ENCODE measurements at regions not wholly inside any gene's neighbourhood (a gene's known extent, or its start where the extent isn't known, plus 50 kb on each side); places are given as distances from the start of the nearest gene placed in this dataset.
"Not testable (repeated sequence)": the region's sequence is repeated elsewhere in the genome, so short reads cannot be mapped to it uniquely, and the experiment has no call there.

DNA sequence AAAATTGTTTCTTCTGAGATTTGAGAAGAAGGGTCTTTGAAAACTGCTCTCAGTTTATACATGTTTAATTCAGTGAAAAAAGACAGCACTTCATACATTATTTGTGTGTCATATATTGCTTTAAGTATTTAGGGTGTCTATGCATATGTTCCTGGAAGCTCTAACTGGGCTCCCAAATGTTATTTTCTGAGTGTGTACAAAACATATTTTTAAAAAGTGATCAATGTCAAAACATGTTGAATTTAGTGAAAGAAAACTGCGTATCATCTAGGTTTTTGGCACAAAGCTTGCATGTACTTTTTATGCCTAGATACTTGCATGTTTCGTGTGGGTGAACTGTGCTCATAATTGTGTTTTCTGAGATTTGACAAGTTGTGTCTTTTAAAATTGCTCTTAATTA, 81.6 kb downstream of the ASCL4 start:
- Mint-ChIP-seq H3K27ac (no peak overlapping the region), H3K36me3 (ENCODE audit: insufficient read depth in 2 of 2) (no peaks in the 10 kb centered on the region), H3K9me3 (no peaks in the 10 kb centered on the region), H3K27me3 (ENCODE audit: low read depth) (peaks cover 74% of the 10 kb centered on the region), H3K4me3 (no peak overlapping the region), H3K4me1 (ENCODE audit: low read depth) (no peaks in the 10 kb centered on the region)
- no peak for DNase-seq
- ATAC-seq (replicated peaks in 1 of 2) = no peak

DNA sequence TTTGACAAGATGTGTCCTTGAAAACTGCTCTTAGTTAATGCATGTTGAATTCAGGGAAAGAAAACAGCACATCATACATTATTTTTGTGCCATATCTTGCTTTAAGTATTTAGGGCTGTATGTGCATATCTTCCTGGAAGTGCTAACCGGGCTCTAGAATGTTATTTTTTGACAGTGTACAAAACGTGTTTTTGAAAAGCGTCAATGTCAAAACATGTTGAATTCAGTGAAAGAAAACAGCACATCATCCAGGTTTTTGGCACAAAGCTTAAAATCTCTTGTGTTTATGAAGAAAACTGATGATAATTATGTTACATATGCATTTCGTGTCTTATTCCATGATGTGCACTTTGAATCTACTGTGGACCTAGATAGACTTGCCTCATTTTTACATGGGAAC, 82.7 kb downstream of the ASCL4 start:
- H3K36me3 Mint-ChIP-seq (ENCODE audit: insufficient read depth in 2 of 2) = no peaks in the 10 kb centered on the region
- no peak for DNase-seq
- H3K9me3 Mint-ChIP-seq = no peaks in the 10 kb centered on the region
- no peak overlapping the region for H3K4me3 Mint-ChIP-seq
- H3K27me3 Mint-ChIP-seq (ENCODE audit: low read depth) = peaks cover 85% of the 10 kb centered on the region
- no peak overlapping the region for H3K27ac Mint-ChIP-seq
- no peaks in the 10 kb centered on the region for H3K4me1 Mint-ChIP-seq (ENCODE audit: low read depth)
- no peak for ATAC-seq (replicated peaks in 1 of 2)

DNA sequence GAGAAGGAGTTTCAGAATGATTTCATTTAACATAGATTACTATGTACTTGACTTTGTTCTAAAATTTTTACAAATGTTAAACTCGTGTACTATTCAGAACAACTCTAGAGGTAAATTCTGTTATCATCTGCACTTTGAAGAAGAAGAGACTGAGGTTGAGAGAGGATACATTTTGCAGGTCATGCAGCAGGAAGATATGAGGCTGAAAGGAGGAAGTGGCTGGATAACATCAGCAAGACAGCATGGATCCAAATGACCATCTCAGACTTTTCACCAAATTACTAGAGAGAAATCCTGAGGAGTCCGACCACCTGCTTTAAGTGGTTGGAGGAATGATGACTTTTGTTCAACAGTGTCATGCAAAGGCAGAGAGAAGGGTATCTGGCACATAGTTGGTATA, 84.9 kb downstream of the ASCL4 start:
- no peak overlapping the region for H3K4me3 Mint-ChIP-seq
- H3K27me3 Mint-ChIP-seq (ENCODE audit: low read depth) = peaks cover 90% of the 10 kb centered on the region
- DNase-seq (no peak), ATAC-seq (replicated peaks in 1 of 2) (no peak)
- peaks cover 0 to 3% of the 10 kb centered on the region in 2 donors for H3K36me3 Mint-ChIP-seq (ENCODE audit: insufficient read depth in 2 of 2)
- H3K27ac Mint-ChIP-seq = no peak overlapping the region
- H3K4me1 Mint-ChIP-seq (ENCODE audit: low read depth) = peaks cover 6% of the 10 kb centered on the region
- no peaks in the 10 kb centered on the region for H3K9me3 Mint-ChIP-seq

DNA sequence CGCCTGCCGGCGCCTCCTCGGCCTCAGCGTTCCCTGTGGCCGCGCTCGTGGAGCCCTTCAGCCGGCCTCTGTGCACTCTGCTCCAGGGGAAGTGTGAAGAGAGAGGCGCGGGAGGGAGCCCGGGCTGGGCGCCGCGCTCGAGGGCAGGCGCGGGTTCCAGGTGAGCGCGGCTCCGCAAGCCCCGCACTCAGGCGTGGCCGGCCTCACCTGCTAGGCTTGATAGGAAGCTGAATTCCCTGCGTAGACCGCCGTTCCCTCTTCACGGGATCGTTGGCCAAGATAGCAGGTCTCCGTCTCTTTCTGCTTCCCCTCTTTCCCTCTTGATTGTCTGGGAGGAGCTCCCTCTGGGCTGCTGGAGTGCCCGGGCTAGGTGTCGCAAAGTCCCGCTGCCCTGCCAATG, 89.7 kb downstream of the ASCL4 start:
- no peak for DNase-seq
- Mint-ChIP-seq H3K4me3 (peak overlapping the region; percentile 20 to 59), H3K27ac (no peak overlapping the region), H3K9me3 (peaks cover 0 to 5% of the 10 kb centered on the region in 2 donors), H3K27me3 (ENCODE audit: low read depth) (peaks cover 66% of the 10 kb centered on the region), H3K36me3 (ENCODE audit: insufficient read depth in 2 of 2) (peaks cover 0 to 3% of the 10 kb centered on the region in 2 donors), H3K4me1 (ENCODE audit: low read depth) (peaks cover 6% of the 10 kb centered on the region)
- no peak for ATAC-seq (replicated peaks in 1 of 2)

DNA sequence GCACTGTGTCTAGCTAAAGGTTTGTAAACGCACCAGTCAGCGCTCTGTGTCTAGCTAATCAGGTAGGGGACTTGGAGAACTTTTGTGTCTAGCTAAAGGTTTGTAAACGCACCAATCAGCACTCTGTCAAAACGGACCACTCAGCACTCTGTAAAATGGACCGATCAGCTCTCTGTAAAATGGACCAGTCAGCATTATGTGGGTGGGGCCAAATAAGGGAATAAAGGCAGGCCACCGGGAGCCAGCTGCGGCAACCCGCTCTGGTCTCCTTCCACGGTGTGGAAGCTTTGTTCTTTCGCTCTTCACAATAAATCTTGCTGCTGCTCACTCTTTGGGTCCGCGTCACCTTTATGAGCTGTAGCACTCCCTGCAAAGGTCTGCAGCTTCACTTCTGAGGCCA, 90.2 kb downstream of the ASCL4 start:
- H3K27ac Mint-ChIP-seq; H3K4me3 Mint-ChIP-seq; DNase-seq; ATAC-seq (replicated peaks in 1 of 2); H3K36me3 Mint-ChIP-seq (ENCODE audit: insufficient read depth in 2 of 2); H3K4me1 Mint-ChIP-seq (ENCODE audit: low read depth); H3K9me3 Mint-ChIP-seq: not testable (repeated sequence)
- peaks cover 68% of the 10 kb centered on the region for H3K27me3 Mint-ChIP-seq (ENCODE audit: low read depth)

DNA sequence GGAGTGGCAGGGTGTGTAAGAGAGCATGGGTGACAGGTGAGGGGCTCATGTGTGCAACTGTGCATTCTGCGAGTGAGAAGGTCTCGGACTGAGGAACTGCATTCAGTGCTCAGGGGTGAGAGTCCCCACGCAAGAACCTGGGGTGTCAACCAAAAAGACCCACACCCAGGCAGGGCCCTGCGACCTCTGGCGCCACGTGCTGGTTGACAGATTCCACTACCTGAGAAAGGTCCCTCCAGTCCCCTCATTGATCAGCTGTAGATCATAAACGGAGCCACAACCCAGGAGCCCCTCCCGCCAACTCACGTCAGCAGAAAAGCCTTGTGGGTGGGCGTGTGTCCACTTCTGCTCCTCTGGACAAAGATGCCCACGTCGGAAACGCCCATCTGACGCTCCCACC, 98.7 kb downstream of the ASCL4 start:
- ATAC-seq (replicated peaks in 1 of 2) (no peak), DNase-seq (no peak)
- Mint-ChIP-seq H3K4me3 (no peak overlapping the region), H3K36me3 (ENCODE audit: insufficient read depth in 2 of 2) (no peaks in the 10 kb centered on the region), H3K4me1 (ENCODE audit: low read depth) (no peaks in the 10 kb centered on the region), H3K9me3 (no peaks in the 10 kb centered on the region), H3K27ac (no peak overlapping the region), H3K27me3 (ENCODE audit: low read depth) (peaks cover 35% of the 10 kb centered on the region)

DNA sequence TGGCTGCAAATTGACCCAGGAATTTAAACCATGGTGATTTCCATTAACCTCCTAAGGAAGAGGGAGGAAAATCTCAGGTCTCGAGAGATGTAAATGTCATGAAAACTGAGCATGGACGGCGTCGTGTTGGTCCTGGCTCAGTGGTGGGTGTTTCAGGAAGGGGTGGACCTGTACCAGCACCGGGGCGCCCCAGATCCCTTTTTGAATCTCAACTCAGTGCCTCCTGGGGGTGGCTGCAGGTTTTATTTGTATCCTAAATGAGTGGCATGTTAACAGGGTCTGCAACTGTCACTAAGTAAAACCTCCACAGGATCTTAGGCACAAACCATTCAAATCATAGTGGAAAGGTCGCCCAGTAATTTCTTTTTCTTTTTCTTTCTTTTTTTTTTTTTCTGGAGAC, 101.3 kb downstream of the ASCL4 start:
- no peak overlapping the region for H3K4me3 Mint-ChIP-seq
- no peak overlapping the region for H3K27ac Mint-ChIP-seq
- H3K4me1 Mint-ChIP-seq (ENCODE audit: low read depth) = no peaks in the 10 kb centered on the region
- no peaks in the 10 kb centered on the region for H3K36me3 Mint-ChIP-seq (ENCODE audit: insufficient read depth in 2 of 2)
- ATAC-seq (replicated peaks in 1 of 2) (no peak), DNase-seq (no peak)
- no peaks in the 10 kb centered on the region for H3K9me3 Mint-ChIP-seq
- peaks cover 19% of the 10 kb centered on the region for H3K27me3 Mint-ChIP-seq (ENCODE audit: low read depth)

DNA sequence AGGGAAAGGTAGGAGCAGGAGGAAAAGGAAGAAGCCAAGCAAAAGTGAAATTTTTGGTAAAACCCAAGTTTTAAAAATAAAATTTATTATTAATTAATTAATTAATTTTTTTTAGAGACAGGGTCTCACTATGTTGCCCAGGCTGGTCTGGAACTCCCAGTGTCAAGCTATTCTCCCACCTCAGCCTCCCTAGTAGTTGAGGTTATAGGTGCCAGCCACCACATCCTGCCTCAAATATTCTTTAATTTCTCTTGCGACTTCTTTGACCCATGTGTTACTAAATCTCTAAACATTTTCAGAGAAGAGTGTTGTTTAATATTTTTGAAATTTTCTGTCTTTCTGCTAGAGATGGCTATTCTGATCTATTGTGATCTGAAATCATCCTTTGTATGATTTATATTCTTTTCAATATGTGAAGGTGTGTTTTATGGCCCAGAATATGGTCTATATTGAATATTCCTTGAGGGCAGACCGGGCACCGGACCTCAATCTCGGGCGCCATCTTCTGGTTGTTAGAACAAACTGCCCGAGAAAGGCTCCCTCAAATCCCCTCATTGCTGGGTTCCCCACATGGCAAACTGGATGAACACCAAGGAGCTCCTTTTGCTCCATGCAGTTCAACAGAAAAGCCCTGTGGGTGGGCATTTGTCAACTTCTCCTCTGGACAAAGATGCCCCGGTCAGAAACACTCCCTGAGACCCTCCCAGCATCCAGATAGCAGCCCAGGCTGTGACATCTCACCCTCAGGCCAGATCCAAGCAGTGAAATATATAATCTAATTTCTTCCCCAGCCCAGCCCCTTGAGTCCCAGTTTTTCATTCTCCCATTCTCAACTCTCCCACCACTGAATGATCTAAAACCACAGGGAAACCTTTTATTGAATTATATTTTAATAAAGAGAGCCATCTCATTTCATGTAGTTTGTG, 110.5 kb downstream of the ASCL4 start:
- H3K36me3 Mint-ChIP-seq (ENCODE audit: insufficient read depth in 2 of 2) = no peaks in the 10 kb centered on the region
- H3K4me1 Mint-ChIP-seq (ENCODE audit: low read depth) = no peaks in the 10 kb centered on the region
- ATAC-seq (replicated peaks in 1 of 2) (peak; percentile 60), DNase-seq (peak; percentile 52 to 60)
- no peaks in the 10 kb centered on the region for H3K9me3 Mint-ChIP-seq
- H3K27me3 Mint-ChIP-seq (ENCODE audit: low read depth) = peaks cover 7% of the 10 kb centered on the region
- no peak overlapping the region for H3K4me3 Mint-ChIP-seq
- no peak overlapping the region for H3K27ac Mint-ChIP-seq

DNA sequence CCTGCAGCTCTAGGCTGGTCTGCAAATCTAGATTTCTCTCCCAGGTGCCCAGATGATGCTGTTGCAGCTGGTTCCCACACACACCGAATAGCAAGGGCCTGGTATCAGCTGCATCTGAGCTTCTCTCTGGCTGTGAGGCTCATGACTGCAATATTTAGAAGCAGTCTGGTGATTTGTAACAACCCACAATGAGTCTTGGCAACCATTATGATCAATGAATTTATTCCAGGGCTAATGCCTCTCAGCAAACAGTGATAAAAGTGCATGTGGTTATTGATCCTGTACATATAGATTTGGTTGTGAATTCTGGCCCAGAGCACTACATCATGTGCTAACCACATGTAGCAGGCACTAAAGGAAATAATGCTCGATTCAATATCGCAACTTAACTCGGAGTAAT, 114.3 kb downstream of the ASCL4 start:
- Mint-ChIP-seq H3K9me3 (no peaks in the 10 kb centered on the region), H3K36me3 (ENCODE audit: insufficient read depth in 2 of 2) (no peaks in the 10 kb centered on the region), H3K4me1 (ENCODE audit: low read depth) (no peaks in the 10 kb centered on the region), H3K27ac (no peak overlapping the region), H3K4me3 (no peak overlapping the region), H3K27me3 (ENCODE audit: low read depth) (peaks cover 11% of the 10 kb centered on the region)
- no peak for ATAC-seq (replicated peaks in 1 of 2)
- DNase-seq = no peak

DNA sequence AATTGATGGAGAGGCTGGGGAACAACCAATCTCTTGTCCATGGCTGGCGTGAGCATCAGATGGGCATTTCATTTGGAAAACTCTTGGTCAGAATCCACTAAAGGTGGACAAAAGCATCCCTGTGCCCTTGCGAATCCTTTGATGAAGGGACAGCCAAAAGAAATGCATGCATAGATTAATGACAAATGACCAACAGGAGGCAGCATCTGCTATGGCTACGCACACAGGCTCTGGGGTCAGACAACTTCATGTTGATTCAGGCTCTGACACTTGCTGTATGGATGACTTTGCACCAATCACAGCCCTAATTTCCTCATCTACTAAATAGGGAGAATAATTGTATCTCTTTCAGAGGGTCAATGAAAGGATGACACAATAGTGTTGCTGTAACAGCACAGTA, 117.5 kb downstream of the ASCL4 start:
- no peak overlapping the region for H3K4me3 Mint-ChIP-seq
- ATAC-seq (replicated peaks in 1 of 2) (no peak), DNase-seq (no peak)
- H3K36me3 Mint-ChIP-seq (ENCODE audit: insufficient read depth in 2 of 2) = no peaks in the 10 kb centered on the region
- peaks cover 4% of the 10 kb centered on the region for H3K27me3 Mint-ChIP-seq (ENCODE audit: low read depth)
- no peaks in the 10 kb centered on the region for H3K4me1 Mint-ChIP-seq (ENCODE audit: low read depth)
- H3K9me3 Mint-ChIP-seq = no peaks in the 10 kb centered on the region
- H3K27ac Mint-ChIP-seq = no peak overlapping the region

DNA sequence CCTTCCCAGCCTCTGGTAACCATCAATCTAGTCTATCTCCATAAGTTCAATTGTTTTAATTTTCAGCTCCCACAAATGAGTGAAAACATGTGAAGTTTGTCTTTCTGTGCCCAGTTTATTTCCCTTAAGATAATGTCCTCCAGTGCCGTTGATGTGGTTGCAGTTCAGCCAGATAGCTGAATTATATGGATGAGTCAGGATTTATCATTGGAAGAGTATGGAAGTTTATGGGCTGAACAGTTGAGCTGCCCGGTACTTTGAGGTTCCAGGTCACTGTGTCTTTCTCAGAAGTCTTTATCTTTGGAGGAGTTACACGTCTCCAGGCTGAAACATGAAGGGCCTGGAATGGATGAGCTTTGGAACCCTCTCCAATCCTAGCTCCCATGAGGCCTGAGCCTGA, 120.1 kb downstream of the ASCL4 start:
- ATAC-seq (replicated peaks in 1 of 2) = no peak
- Mint-ChIP-seq H3K27ac (no peak overlapping the region), H3K4me1 (ENCODE audit: low read depth) (no peaks in the 10 kb centered on the region)

DNA sequence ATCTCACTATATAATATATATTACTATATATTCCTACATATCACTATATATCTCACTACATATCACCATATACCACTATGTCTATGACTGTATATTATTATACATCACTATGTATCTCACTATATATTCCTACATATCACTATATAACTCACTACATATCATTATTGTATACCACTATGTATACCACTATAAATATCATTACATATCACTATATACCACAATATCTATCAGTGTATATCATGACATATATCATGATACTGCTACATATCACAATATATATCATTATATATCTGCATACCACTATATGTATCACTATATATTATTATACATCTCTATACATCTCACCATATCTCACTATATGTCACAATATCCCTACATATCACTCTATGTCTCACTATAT, 121.5 kb downstream of the ASCL4 start:
- Mint-ChIP-seq H3K4me3 (no peak overlapping the region), H3K27ac (no peak overlapping the region), H3K4me1 (ENCODE audit: low read depth) (no peaks in the 10 kb centered on the region), H3K9me3 (no peaks in the 10 kb centered on the region), H3K27me3 (ENCODE audit: low read depth) (peaks cover 21% of the 10 kb centered on the region), H3K36me3 (ENCODE audit: insufficient read depth in 2 of 2) (no peaks in the 10 kb centered on the region)
- DNase-seq (no peak), ATAC-seq (replicated peaks in 1 of 2) (no peak)

More for the DNA sequence above, 120.1 kb downstream of the ASCL4 start:
- Mint-ChIP-seq H3K36me3 (ENCODE audit: insufficient read depth in 2 of 2) (no peaks in the 10 kb centered on the region), H3K27me3 (ENCODE audit: low read depth) (peaks cover 8% of the 10 kb centered on the region), H3K9me3 (no peaks in the 10 kb centered on the region), H3K4me3 (no peak overlapping the region)
- DNase-seq = no peak

DNA sequence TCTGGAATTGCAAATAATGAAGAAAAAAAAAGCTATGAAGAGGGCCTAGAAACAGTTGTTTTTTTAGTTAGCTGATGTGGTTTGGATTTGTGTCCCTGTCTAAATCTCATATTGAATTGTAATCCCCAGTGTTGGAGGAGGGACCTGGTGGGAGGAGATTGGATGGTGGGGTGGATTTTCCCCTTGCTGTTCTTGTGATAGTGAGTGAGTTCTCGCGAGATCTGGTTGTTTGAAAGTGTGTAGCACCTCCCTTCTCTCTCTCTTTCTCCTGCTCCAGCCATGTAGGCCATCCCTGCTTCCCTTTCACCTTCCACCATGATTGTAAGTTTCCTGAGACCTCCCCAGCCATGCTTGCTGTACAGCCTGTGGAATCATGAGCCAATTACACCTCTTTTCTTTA, 126.1 kb downstream of the ASCL4 start:
- Mint-ChIP-seq H3K4me3 (no peak overlapping the region), H3K9me3 (no peaks in the 10 kb centered on the region), H3K27me3 (ENCODE audit: low read depth) (peaks cover 40% of the 10 kb centered on the region), H3K4me1 (ENCODE audit: low read depth) (peaks cover 10% of the 10 kb centered on the region), H3K27ac (no peak overlapping the region), H3K36me3 (ENCODE audit: insufficient read depth in 2 of 2) (no peaks in the 10 kb centered on the region)
- ATAC-seq (replicated peaks in 1 of 2) = no peak
- no peak for DNase-seq

All from activated T-cell treated with anti-CD3 and anti-CD28 coated beads, Interleukin-2, amount 50 U/mL, for 72 hours (primary cell).